HG02840 (cell line): ENCODE measurements at regions not wholly inside any gene's neighbourhood (a gene's known extent, or its start where the extent isn't known, plus 50 kb on each side); places are given as distances from the start of the nearest gene placed in this dataset.
"Not testable (repeated sequence)": the region's sequence is repeated elsewhere in the genome, so short reads cannot be mapped to it uniquely, and the experiment has no call there.

Experiments
- ATAC-seq: cut with Tn5 transposase; IDR thresholded peaks from one replicate; pipeline ENCODE4 v1.9.1; 2021; ENCODE audit warnings: mild to moderate bottlenecking, moderate library complexity, moderate number of reproducible peaks; ENCODE audit not compliant: unreplicated experiment, low FRiP score

GRCh38 chr13:50744116-50744660 is 99.3 kb downstream of the DLEU7 start:
- ATAC-seq, result no peak

GRCh38 chr13:50745542-50746115 is 97.9 kb downstream of the DLEU7 start:
- ATAC-seq, result no peak

GRCh38 chr13:50747737-50748350 is 95.6 kb downstream of the DLEU7 start:
- ATAC-seq, result no peak

- ATAC-seq, result not testable (repeated sequence)
These were observed 90.3 kb downstream of the DLEU7 start for GRCh38 chr13:50753221-50753620.

GRCh38 chr13:50755862-50756685 is 87.4 kb downstream of the DLEU7 start:
- ATAC-seq, result not testable (repeated sequence)

- ATAC-seq, result no peak
These were observed 86.5 kb downstream of the DLEU7 start for GRCh38 chr13:50757008-50757407.

GRCh38 chr13:50758796-50759195 is 84.7 kb downstream of the DLEU7 start:
- ATAC-seq, result no peak

DNA sequence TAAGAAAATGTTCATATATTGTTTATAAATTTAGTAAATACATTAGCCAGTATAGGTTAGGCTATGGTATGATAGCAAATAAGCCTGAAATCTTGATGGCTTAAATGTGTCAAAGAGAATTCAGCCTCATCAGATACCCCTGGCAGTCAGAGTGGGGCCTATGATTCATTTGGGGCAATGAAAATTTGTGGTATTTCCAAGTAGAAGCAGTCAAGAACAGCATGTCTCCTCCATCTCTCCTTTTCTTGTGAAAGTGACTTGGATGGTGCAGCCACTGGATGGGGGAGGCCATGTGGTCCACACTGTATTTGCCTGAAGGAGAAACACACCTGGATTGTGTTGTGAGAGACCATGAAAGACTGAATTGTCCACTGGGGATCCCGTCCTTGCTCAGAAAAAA is 82.7 kb downstream of the DLEU7 start:
- ATAC-seq, result no peak

- no peak for ATAC-seq
These were observed 82.1 kb downstream of the DLEU7 start for GRCh38 chr13:50761406-50761805.

DNA sequence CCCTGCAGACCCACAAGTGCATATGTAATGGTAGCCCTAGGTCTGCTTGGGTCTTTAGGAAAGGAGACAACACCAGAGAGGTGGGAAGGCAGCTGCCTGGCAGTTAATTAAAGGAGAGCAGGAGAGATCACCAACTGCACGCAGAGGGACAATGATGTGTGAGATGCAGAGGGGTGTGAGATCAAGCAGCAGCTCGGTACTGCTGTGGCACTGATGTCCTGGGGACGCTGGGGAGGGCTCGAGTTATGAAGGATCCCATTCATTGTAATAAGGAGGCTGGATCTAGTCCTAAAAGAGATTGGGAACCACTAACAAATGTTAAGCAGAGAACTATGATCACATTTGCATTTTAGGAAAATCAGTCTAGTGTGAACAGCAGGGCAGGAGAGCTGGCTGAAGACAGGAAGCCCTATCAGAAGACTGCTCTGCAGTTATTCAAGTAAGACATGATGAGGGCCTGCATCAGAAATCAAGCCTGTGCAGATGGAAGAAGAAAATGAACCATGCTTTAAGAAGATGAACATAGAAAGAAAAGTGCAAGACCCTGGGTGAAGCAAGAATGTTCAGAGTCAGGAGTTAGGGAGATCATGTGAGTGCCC is 80.4 kb downstream of the DLEU7 start:
- ATAC-seq, result no peak

DNA sequence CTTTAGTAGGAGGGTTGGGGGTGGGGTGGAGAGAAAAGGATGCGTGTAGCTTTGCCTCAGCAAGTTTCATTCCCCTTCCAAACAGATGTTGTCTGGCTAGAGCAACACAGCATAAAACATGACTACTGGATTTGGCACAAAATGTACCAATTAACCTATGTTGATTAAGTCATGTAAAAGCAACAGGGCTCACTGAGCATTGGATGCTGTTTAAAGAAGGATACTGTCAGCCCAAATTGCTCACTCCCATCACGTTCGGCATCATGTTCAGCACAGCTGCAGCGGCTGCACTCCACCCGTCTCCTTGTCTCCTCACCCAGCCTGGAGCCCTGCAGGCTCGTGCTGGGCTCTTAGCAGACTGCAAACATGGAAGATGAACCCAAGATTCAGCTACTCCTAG is 77.5 kb downstream of the DLEU7 start:
- no peak for ATAC-seq

- ATAC-seq, result no peak
These were observed 76.8 kb downstream of the DLEU7 start for GRCh38 chr13:50766695-50767094.

DNA sequence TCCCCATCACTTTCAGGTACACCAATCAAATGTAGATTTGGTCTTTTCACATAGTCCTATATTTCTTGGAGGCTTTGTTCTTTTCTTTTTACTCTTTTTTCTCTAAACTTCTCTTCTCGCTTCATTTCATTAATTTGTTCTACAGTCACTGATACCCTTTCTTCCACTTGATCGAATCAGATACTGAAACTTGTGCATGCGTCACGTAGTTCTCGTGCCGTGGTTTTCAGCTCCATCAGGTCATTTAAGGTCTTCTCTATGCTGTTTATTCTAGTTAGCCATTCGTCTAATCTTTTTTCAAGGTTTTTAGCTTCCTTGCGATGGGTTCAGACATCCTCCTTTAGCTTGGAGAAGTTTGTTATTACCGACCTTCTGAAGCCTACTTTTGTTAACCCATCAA is 70.6 kb downstream of the DLEU7 start:
- not testable (repeated sequence) for ATAC-seq
